BLaER1 (cell line): ENCODE measurements at regions not wholly inside any gene's neighbourhood (a gene's known extent, or its start where the extent isn't known, plus 50 kb on each side); places are given as distances from the start of the nearest gene placed in this dataset.
"Not testable (repeated sequence)": the region's sequence is repeated elsewhere in the genome, so short reads cannot be mapped to it uniquely, and the experiment has no call there.

Experiments
- H3K27ac ChIP-seq: shearing (Covaris generic); formaldehyde crosslinking; 2 replicates; pipeline ENCODE4 v1.8.1; 2022
- H3K27me3 ChIP-seq: shearing (Covaris generic); formaldehyde crosslinking; 2 replicates; pipeline ENCODE4 v1.8.1; 2022
- H3K36me3 ChIP-seq: shearing (Covaris generic); formaldehyde crosslinking; 2 replicates; pipeline ENCODE4 v1.8.1; 2022
- H3K4me1 ChIP-seq: shearing (Covaris generic); formaldehyde crosslinking; 2 replicates; pipeline ENCODE4 v1.8.1; 2022
- H3K4me2 ChIP-seq: shearing (Covaris generic); formaldehyde crosslinking; 2 replicates; pipeline ENCODE4 v1.8.1; 2022
- H3K4me3 ChIP-seq: shearing (Covaris generic); formaldehyde crosslinking; 2 replicates; pipeline ENCODE4 v1.8.1; 2022
- H3K9ac ChIP-seq: shearing (Covaris generic); formaldehyde crosslinking; 2 replicates; pipeline ENCODE4 v1.8.1; 2022
- H3K9me3 ChIP-seq: shearing (Covaris generic); formaldehyde crosslinking; 2 replicates; pipeline ENCODE4 v1.8.1; 2022
- H4K20me1 ChIP-seq: shearing (Covaris generic); formaldehyde crosslinking; 2 replicates; pipeline ENCODE4 v1.8.1; 2022
- Cebpa-rat ChIP-seq: shearing (Covaris generic); IDR thresholded peaks from 2 replicates; pipeline ENCODE4 v1.8.1; 2022

DNA sequence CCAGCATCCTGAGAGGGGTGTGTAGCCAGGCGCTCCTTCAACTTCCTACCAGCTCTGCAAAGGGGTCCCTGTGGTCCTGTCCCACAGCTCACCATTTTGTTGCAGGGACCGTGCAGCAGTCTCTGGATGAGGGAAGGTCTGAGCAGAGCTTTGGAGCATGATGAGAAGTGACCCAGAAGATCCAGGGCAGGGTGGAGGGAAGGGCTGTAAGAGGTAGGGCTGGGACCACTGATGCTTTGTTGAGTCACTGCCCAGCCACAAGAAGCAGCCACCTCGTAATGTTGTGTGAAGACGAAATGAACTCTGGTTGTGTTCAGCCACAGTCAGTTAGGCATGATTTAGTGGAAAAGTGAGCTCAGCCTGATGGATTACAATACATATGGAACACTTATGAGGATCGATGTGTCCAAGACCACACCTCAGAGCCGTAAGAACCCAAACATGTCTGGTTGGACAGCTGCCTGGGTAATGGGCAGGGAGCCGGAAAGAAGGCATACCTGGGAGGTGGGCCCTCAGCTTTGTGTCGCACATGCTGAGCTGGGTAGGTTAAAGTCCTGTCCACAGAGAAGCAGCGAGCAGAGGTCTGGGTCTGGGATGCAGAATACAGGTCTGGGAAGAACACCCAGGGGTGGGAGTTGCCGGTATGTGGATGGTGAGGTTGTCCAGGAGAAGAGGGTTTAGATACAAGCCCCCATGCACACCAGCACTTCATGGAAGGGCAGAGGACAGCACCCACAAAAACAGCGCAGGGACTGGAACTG lies 250.1 kb downstream of the GADD45G start:
- Histone ChIP-seq H3K4me3 (no peak overlapping the region), H3K4me1 (peaks cover 10% of the 10 kb centered on the region), H3K9ac (no peak overlapping the region), H3K27ac (no peak overlapping the region), H3K27me3 (no peaks in the 10 kb centered on the region), H3K36me3 (no peaks in the 10 kb centered on the region), H4K20me1 (no peaks in the 10 kb centered on the region), H3K9me3 (no peaks in the 10 kb centered on the region), H3K4me2 (no peak overlapping the region)
- TF ChIP-seq Cebpa-rat, result no peak

DNA sequence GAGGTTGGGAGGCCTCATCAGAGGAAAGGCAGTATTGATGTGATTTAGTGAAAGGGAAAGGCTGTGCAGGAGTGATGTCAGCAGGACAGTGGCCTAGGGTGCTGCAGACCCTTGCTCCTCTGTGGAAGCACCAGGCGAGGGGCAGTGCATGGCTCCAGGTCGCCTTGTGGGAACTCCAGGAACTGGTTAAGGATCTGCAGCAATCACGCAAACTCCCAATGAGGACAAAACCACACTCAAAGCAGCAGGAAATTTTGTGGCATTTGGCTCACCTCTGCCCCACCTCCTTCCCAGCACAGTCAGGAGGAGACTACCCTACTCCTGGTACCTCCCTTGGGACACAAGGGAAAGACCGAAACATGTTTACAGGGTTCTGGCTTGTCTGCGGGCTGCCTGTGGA lies 251.5 kb downstream of the GADD45G start:
- not testable (repeated sequence) for H3K27ac ChIP-seq, H3K4me3 ChIP-seq, H3K27me3 ChIP-seq, H3K4me1 ChIP-seq, H3K36me3 ChIP-seq, H3K9ac ChIP-seq, H4K20me1 ChIP-seq, H3K9me3 ChIP-seq
- peak overlapping the region; percentile 31 for H3K4me2 ChIP-seq

DNA sequence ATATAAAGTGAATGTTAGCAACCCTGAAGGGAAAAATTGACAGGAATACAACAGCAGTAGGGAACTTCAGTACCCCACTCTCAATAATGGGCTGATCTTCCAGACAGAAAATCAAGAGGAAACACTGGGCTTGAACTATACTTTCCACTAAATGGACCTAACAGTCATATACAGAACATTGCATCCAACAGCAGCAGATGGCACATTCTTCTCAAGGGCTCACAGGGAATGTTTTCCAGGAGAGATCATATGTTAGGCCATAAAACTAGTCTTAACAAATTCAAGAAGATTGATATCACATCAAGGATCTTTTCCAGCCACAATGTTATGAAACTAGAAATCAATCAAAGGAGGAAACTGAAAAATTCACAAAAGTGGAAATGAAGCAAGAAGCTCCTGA lies 252.1 kb downstream of the GADD45G start:
- H4K20me1 ChIP-seq, result not testable (repeated sequence)

DNA sequence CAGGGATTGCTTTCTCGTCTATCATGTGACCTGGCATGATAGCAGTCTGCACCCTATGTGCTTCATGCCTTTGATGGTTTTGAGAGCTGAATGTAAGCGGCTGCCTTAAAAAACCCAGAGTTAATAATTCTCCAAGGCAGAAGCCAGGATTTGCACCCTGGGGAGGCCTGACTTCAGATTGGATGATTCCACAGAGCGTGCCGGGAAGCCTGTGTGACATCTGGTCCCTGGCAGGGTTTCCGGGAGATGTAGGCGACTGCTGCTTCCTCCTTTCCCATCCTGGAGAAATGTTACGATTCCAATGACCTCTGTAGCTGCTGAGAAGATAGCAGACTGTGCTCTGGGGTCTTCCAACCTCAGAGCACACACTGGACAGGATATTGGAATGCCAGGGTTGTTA lies 255.0 kb downstream of the GADD45G start:
- not testable (repeated sequence) for H3K27me3 ChIP-seq, H3K4me2 ChIP-seq, H4K20me1 ChIP-seq, H3K9ac ChIP-seq, H3K36me3 ChIP-seq, H3K9me3 ChIP-seq, H3K4me3 ChIP-seq, H3K27ac ChIP-seq
- peaks cover 29% of the 10 kb centered on the region for H3K4me1 ChIP-seq

More for the DNA sequence above, 252.1 kb downstream of the GADD45G start:
- H3K36me3 ChIP-seq, H3K9me3 ChIP-seq, H3K27me3 ChIP-seq, H3K27ac ChIP-seq, H3K4me1 ChIP-seq, H3K4me2 ChIP-seq, H3K4me3 ChIP-seq, H3K9ac ChIP-seq: not testable (repeated sequence)

DNA sequence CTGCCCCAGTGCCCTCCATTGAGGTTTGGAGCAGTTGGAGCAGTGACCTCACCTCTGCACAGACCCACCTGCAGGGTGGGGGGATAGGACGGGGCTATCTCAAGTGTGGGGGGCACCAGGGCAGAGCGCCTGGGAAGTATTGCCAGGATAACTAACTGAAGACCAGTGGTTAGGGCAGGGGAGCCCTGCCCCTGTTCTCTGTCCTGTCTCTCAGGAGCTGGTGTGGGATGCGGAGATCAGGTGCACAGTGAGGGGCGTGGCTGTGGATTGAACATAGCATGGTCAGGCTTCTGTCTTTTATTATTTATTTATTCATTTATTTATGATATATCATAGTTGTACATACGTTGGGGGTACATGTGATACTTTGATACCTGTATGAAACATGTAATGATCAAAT lies 256.6 kb downstream of the GADD45G start:
- not testable (repeated sequence) for H3K27me3 ChIP-seq, H3K27ac ChIP-seq, H3K9ac ChIP-seq, H3K36me3 ChIP-seq, H3K9me3 ChIP-seq, H3K4me2 ChIP-seq, H3K4me3 ChIP-seq, H4K20me1 ChIP-seq
- H3K4me1 ChIP-seq, result peaks cover 41% of the 10 kb centered on the region

DNA sequence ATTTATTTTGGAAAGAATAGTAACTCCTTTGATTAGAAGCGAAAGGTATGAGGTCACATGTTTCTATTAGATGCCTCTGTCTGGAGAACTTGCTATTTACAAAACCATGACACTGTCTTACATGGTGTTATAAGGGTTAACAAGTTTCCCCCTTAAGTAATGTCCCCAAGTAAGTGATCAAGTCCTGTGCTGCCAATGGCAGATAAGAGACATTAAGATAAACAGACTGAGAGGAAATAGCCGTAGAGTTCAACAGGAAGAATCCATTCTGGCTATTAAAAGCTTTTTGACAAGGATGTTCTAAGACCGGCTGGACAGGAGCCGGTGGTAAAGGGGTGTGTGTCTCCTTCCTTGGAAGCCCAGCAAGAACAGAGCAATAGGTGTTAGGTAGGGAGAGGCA lies 257.5 kb downstream of the GADD45G start:
- Histone ChIP-seq H4K20me1 (no peaks in the 10 kb centered on the region), H3K9me3 (no peaks in the 10 kb centered on the region), H3K9ac (no peak overlapping the region), H3K4me1 (peaks cover 44% of the 10 kb centered on the region), H3K4me2 (no peak overlapping the region; the same call in 1 of the 2 replicates), H3K36me3 (no peaks in the 10 kb centered on the region), H3K4me3 (no peak overlapping the region), H3K27ac (no peak overlapping the region), H3K27me3 (no peaks in the 10 kb centered on the region)
- TF ChIP-seq Cebpa-rat, result no peak

DNA sequence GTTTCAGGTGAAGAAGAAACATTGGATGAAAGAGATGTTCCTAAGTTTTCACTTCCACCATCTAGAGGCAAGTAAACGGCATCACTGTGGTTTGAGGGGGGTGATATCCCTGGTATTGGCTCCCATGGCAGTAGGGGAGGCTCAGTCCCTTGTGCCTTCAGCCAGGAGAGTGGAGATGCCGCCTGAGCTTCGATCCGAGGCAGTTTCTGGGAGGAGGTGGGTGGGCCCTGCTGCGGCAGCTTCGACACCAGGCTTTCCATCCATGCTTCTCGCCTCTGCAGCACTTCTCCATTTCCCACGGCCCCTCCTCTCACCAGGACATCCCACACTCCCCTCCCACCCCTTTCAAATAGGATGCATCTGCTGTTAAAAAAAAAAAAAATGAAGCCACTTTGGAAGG lies 258.3 kb downstream of the GADD45G start:
- Histone ChIP-seq H3K27me3 (no peaks in the 10 kb centered on the region), H3K4me1 (peaks cover 44% of the 10 kb centered on the region), H3K4me3 (no peak overlapping the region), H3K36me3 (no peaks in the 10 kb centered on the region), H3K9me3 (no peaks in the 10 kb centered on the region), H4K20me1 (no peaks in the 10 kb centered on the region), H3K27ac (no peak overlapping the region), H3K9ac (no peak overlapping the region), H3K4me2 (peak overlapping the region; percentile 88)
- TF ChIP-seq Cebpa-rat, result no peak

DNA sequence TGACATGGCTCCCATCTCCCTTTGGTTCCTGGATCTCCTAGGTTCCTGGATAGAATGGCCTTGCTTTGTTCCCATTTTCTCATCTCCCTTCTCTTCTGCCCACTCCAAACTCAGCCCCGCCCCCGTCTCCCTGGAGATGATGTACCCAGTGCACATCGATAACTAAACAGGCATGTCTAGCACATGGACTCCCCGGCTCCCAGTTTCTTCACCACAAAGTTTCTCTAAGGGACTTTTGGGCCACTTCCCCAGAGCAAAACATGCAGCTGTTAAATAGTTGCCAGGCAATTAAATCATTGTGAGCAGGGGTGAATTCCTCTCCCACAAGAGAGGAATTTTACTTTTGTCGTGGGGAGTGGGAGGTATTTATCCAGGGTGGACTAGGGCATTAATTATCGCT lies 259.0 kb downstream of the GADD45G start:
- no peak overlapping the region for H3K9ac ChIP-seq
- H3K27me3 ChIP-seq, result no peaks in the 10 kb centered on the region
- H3K4me1 ChIP-seq, result peaks cover 46% of the 10 kb centered on the region
- no peaks in the 10 kb centered on the region for H4K20me1 ChIP-seq
- peak overlapping the region; percentile 37; the same call in 1 of the 2 replicates for H3K27ac ChIP-seq
- no peak for TF ChIP-seq Cebpa-rat
- no peaks in the 10 kb centered on the region for H3K9me3 ChIP-seq
- no peaks in the 10 kb centered on the region for H3K36me3 ChIP-seq
- H3K4me2 ChIP-seq, result peak overlapping the region; percentile 88
- no peak overlapping the region for H3K4me3 ChIP-seq

DNA sequence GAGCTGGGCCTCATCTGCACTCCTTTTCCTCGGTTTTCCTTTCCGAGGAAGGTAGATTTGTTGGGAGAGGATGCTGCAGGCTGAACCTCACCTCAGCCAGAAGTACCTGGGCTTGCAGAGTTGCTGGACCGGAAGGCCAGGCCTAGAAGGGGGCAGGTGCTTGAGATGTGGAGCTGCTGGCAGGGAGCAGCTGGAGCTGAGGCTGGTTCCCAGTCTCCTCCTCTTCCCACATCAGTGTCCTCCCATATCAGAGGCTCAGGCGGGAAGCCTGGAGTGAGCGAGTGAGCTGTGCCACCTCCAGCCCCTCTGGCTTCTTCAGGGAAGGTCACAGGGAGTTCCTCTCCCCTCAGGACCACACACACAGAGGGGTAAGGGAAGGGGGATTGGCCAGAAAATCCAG lies 259.4 kb downstream of the GADD45G start:
- Histone ChIP-seq H3K4me1 (peaks cover 51% of the 10 kb centered on the region), H3K9ac (0 out of 2 replicates have a peak overlapping the region, but pooled peaks have one; percentile 23), H3K36me3 (no peaks in the 10 kb centered on the region), H3K27me3 (no peaks in the 10 kb centered on the region), H4K20me1 (no peaks in the 10 kb centered on the region), H3K27ac (peak overlapping the region; percentile 37; the same call in 1 of the 2 replicates), H3K4me2 (peak overlapping the region; percentile 88), H3K9me3 (no peaks in the 10 kb centered on the region), H3K4me3 (no peak overlapping the region)
- TF ChIP-seq Cebpa-rat, result no peak

DNA sequence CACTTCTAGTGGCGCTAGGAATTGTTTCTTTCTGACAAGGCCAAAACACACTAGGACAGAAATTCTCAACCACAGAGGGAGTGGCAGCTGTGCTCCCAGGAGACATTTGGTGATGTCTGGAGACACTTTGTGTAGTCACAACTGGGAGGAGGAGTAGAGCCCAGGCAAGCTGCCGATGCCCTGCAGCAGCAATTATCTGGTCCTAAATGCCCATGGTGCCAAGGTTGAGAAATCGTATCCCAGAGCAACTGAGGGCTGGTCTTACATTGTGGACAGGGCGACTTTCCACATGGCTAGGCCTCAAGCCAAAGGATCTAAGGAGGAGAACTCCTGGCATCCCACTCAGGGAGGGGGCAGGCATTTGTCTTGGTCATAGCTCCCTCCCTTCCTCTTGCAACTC lies 259.9 kb downstream of the GADD45G start:
- Histone ChIP-seq H3K4me2 (peak overlapping the region; percentile 88), H4K20me1 (no peaks in the 10 kb centered on the region), H3K4me1 (peaks cover 55% of the 10 kb centered on the region), H3K9me3 (no peaks in the 10 kb centered on the region), H3K4me3 (no peak overlapping the region), H3K27ac (no peak overlapping the region), H3K9ac (peak overlapping the region; percentile 48; the same call in 1 of the 2 replicates), H3K27me3 (no peaks in the 10 kb centered on the region), H3K36me3 (no peaks in the 10 kb centered on the region)
- TF ChIP-seq Cebpa-rat, result no peak

DNA sequence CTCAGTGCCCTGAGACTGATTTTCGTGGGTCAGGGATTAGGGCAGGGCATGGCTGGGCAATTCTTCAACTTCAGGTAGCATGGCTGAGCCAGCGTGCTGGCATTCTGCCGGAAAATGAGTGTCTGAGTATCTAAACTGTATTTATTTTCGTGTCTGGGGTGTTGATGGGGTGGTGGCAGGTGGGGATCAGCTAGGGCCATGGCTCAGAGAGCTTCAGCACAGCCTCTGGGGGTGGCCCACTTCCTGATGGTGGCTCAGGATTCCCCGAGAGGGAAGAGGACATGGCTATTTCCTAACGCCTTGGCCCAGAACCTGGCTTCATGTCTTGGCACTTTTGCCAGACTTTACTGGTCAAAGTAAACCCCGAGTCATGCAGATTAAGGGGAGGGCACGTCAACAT lies 260.5 kb downstream of the GADD45G start:
- H3K4me2 ChIP-seq, result peak overlapping the region; percentile 88
- no peak for TF ChIP-seq Cebpa-rat
- H4K20me1 ChIP-seq, result no peaks in the 10 kb centered on the region
- no peak overlapping the region; the same call in 1 of the 2 replicates for H3K4me3 ChIP-seq
- H3K4me1 ChIP-seq, result peaks cover 62% of the 10 kb centered on the region
- peak overlapping the region; percentile 49; the same call in 1 of the 2 replicates for H3K27ac ChIP-seq
- H3K27me3 ChIP-seq, result no peaks in the 10 kb centered on the region
- H3K9ac ChIP-seq, result peak overlapping the region; percentile 48; the same call in 1 of the 2 replicates
- H3K36me3 ChIP-seq, result no peaks in the 10 kb centered on the region
- H3K9me3 ChIP-seq, result no peaks in the 10 kb centered on the region
